NCI-H1105 treated with DMSO at 0.1 percent for 48 hours (cell line): ENCODE measurements at regions not wholly inside any gene's neighbourhood (a gene's known extent, or its start where the extent isn't known, plus 50 kb on each side); places are given as distances from the start of the nearest gene placed in this dataset.
"Not testable (repeated sequence)": the region's sequence is repeated elsewhere in the genome, so short reads cannot be mapped to it uniquely, and the experiment has no call there.

Experiments used
- DNase-seq: peaks from one replicate; lab custom pipeline; 2025; lab: John Stamatoyannopoulos, UW

GRCh38 chr6:27826612-27826985 is 85.6 kb downstream of the OR2B2 start:
- not testable (repeated sequence) for DNase-seq

GRCh38 chr6:27825848-27826611 is 86.2 kb downstream of the OR2B2 start:
- DNase-seq: not testable (repeated sequence)

- DNase-seq: peak; percentile 23
Measured at GRCh38 chr6:27825025-27825793, 87.0 kb downstream of the OR2B2 start.

- DNase-seq: peak; percentile 37
Measured at GRCh38 chr6:27824211-27825024, 87.8 kb downstream of the OR2B2 start.

GRCh38 chr6:27823714-27824210 is 88.4 kb downstream of the OR2B2 start:
- peak; percentile 70 for DNase-seq

GRCh38 chr6:27816906-27817305 is 95.3 kb downstream of the OR2B2 start:
- no peak for DNase-seq

GRCh38 chr6:27814665-27815424 is 97.4 kb downstream of the OR2B2 start:
- DNase-seq: no peak

- not testable (repeated sequence) for DNase-seq
Measured at GRCh38 chr6:27814415-27814664, 97.9 kb downstream of the OR2B2 start.

GRCh38 chr6:27812805-27813492 is 99.2 kb downstream of the OR2B2 start:
- no peak for DNase-seq

- no peak for DNase-seq
Measured at GRCh38 chr6:27812078-27812804, 100.0 kb downstream of the OR2B2 start.

- DNase-seq: no peak
Measured at GRCh38 chr6:27811451-27811772, 100.8 kb downstream of the OR2B2 start.

GRCh38 chr6:27810768-27811450 is 101.3 kb downstream of the OR2B2 start:
- DNase-seq: no peak

GRCh38 chr6:27809939-27810767 is 102.0 kb downstream of the OR2B2 start:
- peak; percentile 98 for DNase-seq

GRCh38 chr6:27809067-27809938 is 102.9 kb downstream of the OR2B2 start:
- DNase-seq: no peak

- peak; percentile 39 for DNase-seq
Measured at GRCh38 chr6:27808242-27809066, 103.7 kb downstream of the OR2B2 start.

- peak; percentile 92 for DNase-seq
Measured at GRCh38 chr6:27807441-27808241, 104.6 kb downstream of the OR2B2 start.
